AG09319 (cell line): ENCODE measurements at regions not wholly inside any gene's neighbourhood (a gene's known extent, or its start where the extent isn't known, plus 50 kb on each side); places are given as distances from the start of the nearest gene placed in this dataset.

Source experiments
- DNase-seq: peaks from one replicate; pipeline ENCODE4 v3.0.0-alpha.2; 2010; ENCODE audit warnings: low read depth; ENCODE audit errors: extremely low read depth
- CTCF ChIP-seq: IDR thresholded peaks from 2 replicates; pipeline ENCODE4 v1.5.1; 2011; ENCODE audit warnings: low read depth, mild to moderate bottlenecking, inconsistent platforms, low read length, moderate library complexity

DNA sequence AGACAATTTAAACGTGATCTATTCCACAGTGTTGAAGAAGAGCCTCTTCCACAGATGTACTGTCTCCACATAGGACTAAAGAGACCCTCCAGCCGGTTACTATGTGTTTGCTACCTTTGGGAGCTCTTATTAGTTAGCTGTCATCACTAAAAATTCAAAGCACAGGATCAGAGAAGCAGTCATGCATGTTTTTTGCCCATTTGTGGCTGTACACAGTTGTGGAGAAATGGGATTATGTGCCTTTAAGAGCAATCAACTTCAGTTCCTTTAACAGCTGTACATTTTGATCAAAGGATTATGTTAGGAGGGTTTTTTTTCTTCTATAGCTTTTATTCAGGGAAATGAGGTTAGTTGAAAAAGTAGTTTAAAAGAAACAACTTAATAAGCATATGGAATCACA, 149.0 kb upstream of the SPOCK3 start:
- no peak for TF ChIP-seq CTCF
- no peak for DNase-seq

- TF ChIP-seq CTCF, result no peak
- DNase-seq, result no peak
These were observed 163.3 kb upstream of the SPOCK3 start for GRCh38 chr4:167397586-167397985.

GRCh38 chr4:167399201-167399600, 164.9 kb upstream of the SPOCK3 start:
- no peak for TF ChIP-seq CTCF
- no peak for DNase-seq

DNA sequence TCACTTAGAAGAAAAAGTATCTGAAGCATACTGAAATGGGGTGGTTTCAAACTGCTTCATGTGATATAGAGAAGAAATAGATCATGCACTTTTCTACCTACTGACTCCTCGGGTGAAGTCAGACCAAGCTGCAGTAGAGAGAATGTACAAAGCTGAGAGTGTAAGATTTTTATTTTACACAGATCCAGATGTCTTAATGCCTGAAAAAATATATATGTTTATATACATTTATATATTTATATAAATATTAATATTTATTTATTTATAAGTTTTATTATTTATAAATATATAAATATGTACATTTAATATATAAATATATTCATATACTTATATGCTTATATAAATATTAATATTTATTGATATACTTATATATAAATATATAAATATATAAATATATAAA, 171.9 kb upstream of the SPOCK3 start:
- TF ChIP-seq CTCF, result no peak
- no peak for DNase-seq

GRCh38 chr4:167415461-167415860, 181.2 kb upstream of the SPOCK3 start:
- no peak for DNase-seq
- TF ChIP-seq CTCF, result no peak

DNA sequence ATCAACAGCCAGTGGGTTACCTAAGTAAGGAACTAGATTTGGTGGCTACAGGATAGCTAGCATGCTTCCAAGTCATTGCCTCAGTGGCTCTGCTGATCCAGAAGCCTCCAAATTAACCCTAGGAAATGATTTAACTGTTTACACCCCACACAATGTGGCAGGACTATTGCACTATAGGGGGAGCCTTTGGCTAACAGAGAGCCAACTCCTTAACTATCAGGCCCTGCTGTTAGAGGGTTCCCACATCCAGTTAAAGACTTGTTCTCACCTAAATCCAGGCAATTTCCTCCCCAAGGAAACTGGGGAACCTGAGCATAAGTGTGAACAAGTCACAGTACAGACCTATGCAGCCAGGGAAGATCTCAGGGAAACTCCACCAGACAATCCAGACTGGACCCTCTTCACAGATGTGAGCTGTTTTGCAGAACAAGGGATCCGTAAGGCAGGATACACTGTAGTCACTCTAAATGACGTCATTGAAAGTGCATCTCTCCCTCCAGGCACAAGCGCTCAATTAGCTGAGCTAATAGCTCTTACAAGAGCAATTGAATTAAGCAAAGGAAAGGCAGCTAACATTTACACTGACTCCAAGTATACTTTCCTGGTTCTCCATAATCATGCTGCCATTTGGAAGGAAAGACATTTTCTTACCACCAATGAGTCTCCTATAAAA, 185.3 kb upstream of the SPOCK3 start:
- DNase-seq, result no peak

DNA sequence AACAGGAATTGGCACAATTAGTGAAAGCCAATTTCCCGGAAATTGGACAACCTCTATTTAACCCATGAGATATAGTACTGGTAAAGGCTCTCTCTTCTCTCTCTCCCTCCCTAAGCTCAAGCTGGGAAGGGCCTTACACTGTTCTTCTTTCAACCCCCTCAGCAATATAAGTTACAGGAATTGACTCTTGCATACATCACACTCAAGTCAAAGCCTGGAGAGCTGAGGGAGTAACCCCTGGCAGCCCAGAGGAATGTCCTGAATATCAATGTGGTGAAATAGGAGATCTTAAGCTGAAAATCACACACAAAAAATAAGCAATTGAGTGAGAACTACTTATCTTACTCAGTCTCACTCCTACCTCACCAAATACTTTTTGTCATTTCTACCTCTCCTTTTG, 186.9 kb upstream of the SPOCK3 start:
- no peak for DNase-seq
- TF ChIP-seq CTCF, result no peak

More for the DNA sequence above, 185.3 kb upstream of the SPOCK3 start:
- TF ChIP-seq CTCF, result no peak
